ENCODE measurements at regions not wholly inside any gene's neighbourhood (a gene's known extent, or its start where the extent isn't known, plus 50 kb on each side); places are given as distances from the start of the nearest gene placed in this dataset.

DNA sequence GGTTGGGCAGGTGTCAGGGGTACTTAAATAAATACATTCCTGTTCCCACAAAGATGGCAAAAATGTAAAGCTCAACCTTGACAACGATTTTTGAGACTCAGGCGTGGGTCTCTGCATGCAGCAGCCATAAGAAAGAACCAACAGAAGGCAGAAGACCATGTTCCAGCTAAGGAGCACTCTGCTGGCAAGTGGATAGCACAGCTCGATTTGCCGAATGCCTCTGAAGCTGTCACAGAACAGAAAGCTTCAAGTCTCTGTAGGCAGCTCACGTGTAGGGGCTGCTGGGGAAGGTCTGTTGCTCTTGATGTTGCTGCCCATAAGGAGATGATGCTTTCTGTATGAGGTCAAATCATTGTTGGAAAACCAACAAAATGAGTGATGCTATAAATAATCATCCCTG lies 119.6 kb upstream of the GRIN3A start:
- no peaks in the 10 kb centered on the region for H3K9me3 ChIP-seq (ENCODE audit: low read length)
- TF ChIP-seq POLR2AphosphoS5 (IDR thresholded peaks at IDR 0.05) (no peak), MXI1 (conservative IDR thresholded peaks at IDR 0.05; ENCODE audit: poor library complexity, severe bottlenecking) (no peak), EP300 (conservative IDR thresholded peaks at IDR 0.05; ENCODE audit: poor library complexity, severe bottlenecking) (no peak), TAF1 (IDR thresholded peaks at IDR 0.05; ENCODE audit: low read depth) (no peak), RAD21 (conservative IDR thresholded peaks at IDR 0.05) (no peak), EZH2 (IDR thresholded peaks at IDR 0.05; ENCODE audit: borderline replicate concordance, insufficient read depth, low read length, poor library complexity, severe bottlenecking) (no peak), SMC3 (conservative IDR thresholded peaks at IDR 0.05; ENCODE audit: poor library complexity) (no peak)
- TF ChIP-seq, protein P1, sequence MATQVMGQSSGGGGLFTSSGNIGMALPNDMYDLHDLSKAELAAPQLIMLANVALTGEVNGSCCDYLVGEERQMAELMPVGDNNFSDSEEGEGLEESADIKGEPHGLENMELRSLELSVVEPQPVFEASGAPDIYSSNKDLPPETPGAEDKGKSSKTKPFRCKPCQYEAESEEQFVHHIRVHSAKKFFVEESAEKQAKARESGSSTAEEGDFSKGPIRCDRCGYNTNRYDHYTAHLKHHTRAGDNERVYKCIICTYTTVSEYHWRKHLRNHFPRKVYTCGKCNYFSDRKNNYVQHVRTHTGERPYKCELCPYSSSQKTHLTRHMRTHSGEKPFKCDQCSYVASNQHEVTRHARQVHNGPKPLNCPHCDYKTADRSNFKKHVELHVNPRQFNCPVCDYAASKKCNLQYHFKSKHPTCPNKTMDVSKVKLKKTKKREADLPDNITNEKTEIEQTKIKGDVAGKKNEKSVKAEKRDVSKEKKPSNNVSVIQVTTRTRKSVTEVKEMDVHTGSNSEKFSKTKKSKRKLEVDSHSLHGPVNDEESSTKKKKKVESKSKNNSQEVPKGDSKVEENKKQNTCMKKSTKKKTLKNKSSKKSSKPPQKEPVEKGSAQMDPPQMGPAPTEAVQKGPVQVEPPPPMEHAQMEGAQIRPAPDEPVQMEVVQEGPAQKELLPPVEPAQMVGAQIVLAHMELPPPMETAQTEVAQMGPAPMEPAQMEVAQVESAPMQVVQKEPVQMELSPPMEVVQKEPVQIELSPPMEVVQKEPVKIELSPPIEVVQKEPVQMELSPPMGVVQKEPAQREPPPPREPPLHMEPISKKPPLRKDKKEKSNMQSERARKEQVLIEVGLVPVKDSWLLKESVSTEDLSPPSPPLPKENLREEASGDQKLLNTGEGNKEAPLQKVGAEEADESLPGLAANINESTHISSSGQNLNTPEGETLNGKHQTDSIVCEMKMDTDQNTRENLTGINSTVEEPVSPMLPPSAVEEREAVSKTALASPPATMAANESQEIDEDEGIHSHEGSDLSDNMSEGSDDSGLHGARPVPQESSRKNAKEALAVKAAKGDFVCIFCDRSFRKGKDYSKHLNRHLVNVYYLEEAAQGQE (IDR thresholded peaks at IDR 0.05; ENCODE audit: borderline replicate concordance) = no peak
- TF ChIP-seq, protein P2, sequence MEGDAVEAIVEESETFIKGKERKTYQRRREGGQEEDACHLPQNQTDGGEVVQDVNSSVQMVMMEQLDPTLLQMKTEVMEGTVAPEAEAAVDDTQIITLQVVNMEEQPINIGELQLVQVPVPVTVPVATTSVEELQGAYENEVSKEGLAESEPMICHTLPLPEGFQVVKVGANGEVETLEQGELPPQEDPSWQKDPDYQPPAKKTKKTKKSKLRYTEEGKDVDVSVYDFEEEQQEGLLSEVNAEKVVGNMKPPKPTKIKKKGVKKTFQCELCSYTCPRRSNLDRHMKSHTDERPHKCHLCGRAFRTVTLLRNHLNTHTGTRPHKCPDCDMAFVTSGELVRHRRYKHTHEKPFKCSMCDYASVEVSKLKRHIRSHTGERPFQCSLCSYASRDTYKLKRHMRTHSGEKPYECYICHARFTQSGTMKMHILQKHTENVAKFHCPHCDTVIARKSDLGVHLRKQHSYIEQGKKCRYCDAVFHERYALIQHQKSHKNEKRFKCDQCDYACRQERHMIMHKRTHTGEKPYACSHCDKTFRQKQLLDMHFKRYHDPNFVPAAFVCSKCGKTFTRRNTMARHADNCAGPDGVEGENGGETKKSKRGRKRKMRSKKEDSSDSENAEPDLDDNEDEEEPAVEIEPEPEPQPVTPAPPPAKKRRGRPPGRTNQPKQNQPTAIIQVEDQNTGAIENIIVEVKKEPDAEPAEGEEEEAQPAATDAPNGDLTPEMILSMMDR (IDR thresholded peaks at IDR 0.05; ENCODE audit: poor library complexity, severe bottlenecking) = no peak
- H3K4me2 ChIP-seq (ENCODE audit: low read length) = no peak overlapping the region
- no peaks in the 10 kb centered on the region for H3K9me2 ChIP-seq (ENCODE audit: insufficient read depth, low read length)
- H3K27ac ChIP-seq (ENCODE audit: low read length) = no peak overlapping the region
- no peaks in the 10 kb centered on the region for H3K79me2 ChIP-seq (replicated peaks; ENCODE audit: insufficient read depth, low read length)
- H3K4me3 ChIP-seq (ENCODE audit: low read length) = no peak overlapping the region
- H2AFZ ChIP-seq (ENCODE audit: low read depth, low read length) = no peak overlapping the region
- H3K36me3 ChIP-seq (ENCODE audit: insufficient read depth, low read length) = no peaks in the 10 kb centered on the region
- H3K27me3 ChIP-seq (ENCODE audit: insufficient read depth, low read depth, low read length) = no peaks in the 10 kb centered on the region
- H3F3A ChIP-seq (ENCODE audit: insufficient read depth, low read length, poor library complexity, severe bottlenecking) = no peaks in the 10 kb centered on the region
- H3K9ac ChIP-seq (ENCODE audit: low read length) = no peak overlapping the region
- no peaks in the 10 kb centered on the region for H4K20me1 ChIP-seq (ENCODE audit: insufficient read depth)

DNA sequence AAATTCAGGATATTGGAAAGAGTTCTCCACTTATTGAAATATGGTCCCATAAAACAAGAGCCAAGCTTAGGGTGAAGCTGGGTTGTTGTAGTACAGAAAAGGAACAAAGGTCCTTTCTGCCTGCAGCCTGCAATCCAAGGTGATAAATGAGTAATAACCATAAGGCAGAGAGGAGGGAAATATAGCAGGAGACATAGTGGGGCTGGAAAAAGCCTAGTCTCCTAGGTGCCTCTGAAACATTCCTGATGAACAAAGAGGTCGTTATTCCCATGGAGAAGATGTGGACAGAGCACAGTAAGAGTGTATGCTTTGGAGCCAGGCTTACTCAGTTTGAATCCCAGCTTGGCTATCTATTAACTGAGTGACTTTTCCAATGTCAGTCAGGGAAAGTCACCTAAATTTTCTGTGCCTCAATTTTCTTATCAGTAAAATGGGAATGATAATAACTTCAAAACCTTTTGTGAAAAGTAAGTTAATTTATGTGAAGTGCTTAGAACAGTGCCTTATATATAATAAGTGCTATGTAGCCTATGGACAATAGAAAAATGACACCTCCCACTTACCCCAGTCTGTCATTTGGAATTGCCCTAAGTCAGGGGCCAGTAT lies 110.8 kb upstream of the GRIN3A start:
- Histone ChIP-seq H4K20me1 (ENCODE audit: insufficient read depth) (no peaks in the 10 kb centered on the region), H3F3A (ENCODE audit: insufficient read depth, low read length, poor library complexity, severe bottlenecking) (no peaks in the 10 kb centered on the region), H3K27ac (ENCODE audit: low read length) (no peak overlapping the region), H2AFZ (ENCODE audit: low read depth, low read length) (no peak overlapping the region), H3K27me3 (ENCODE audit: insufficient read depth, low read depth, low read length) (no peaks in the 10 kb centered on the region), H3K79me2 (replicated peaks; ENCODE audit: insufficient read depth, low read length) (no peaks in the 10 kb centered on the region), H3K9me2 (ENCODE audit: insufficient read depth, low read length) (no peaks in the 10 kb centered on the region), H3K9me3 (ENCODE audit: low read length) (no peaks in the 10 kb centered on the region), H3K4me3 (ENCODE audit: low read length) (no peak overlapping the region), H3K36me3 (ENCODE audit: insufficient read depth, low read length) (no peaks in the 10 kb centered on the region), H3K9ac (ENCODE audit: low read length) (no peak overlapping the region), H3K4me2 (ENCODE audit: low read length) (no peak overlapping the region)
- TF ChIP-seq MXI1 (conservative IDR thresholded peaks at IDR 0.05; ENCODE audit: poor library complexity, severe bottlenecking) (no peak), POLR2AphosphoS5 (IDR thresholded peaks at IDR 0.05) (no peak), SMC3 (conservative IDR thresholded peaks at IDR 0.05; ENCODE audit: poor library complexity) (no peak), RAD21 (conservative IDR thresholded peaks at IDR 0.05) (no peak), EP300 (conservative IDR thresholded peaks at IDR 0.05; ENCODE audit: poor library complexity, severe bottlenecking) (no peak), EZH2 (IDR thresholded peaks at IDR 0.05; ENCODE audit: borderline replicate concordance, insufficient read depth, low read length, poor library complexity, severe bottlenecking) (no peak), TAF1 (IDR thresholded peaks at IDR 0.05; ENCODE audit: low read depth) (no peak)
- TF ChIP-seq, protein P2 (IDR thresholded peaks at IDR 0.05; ENCODE audit: poor library complexity, severe bottlenecking) = no peak
- TF ChIP-seq, protein P1 (IDR thresholded peaks at IDR 0.05; ENCODE audit: borderline replicate concordance) = no peak

Data from neural cell (in vitro differentiated cells).